H54 (cell line): ENCODE measurements at regions not wholly inside any gene's neighbourhood (a gene's known extent, or its start where the extent isn't known, plus 50 kb on each side); places are given as distances from the start of the nearest gene placed in this dataset.
A peak's percentile ranks its signal among the peaks of the same experiment; 100 is the strongest.

Experiments
- DNase-seq: peaks from one replicate; pipeline ENCODE4 v3.0.0; 2011; ENCODE audit warnings: low spot score, mixed read lengths; ENCODE audit not compliant: insufficient read length
- FAIRE-seq: peaks from 3 replicates; lab custom pipeline; 2011; peaks lifted over from hg19 to GRCh38; lab: Jason Lieb, UNC
- POLR2A ChIP-seq: IDR thresholded peaks from 2 replicates; pipeline ENCODE4 v1.6.1; 2011; ENCODE audit warnings: low read depth, mild to moderate bottlenecking, low read length

GRCh38 chr3:115236496-115236895 lies 89.4 kb upstream of the ZBTB20 start:
- FAIRE-seq (no peak), DNase-seq (no peak)
- TF ChIP-seq POLR2A, result no peak

GRCh38 chr3:115239717-115240116 lies 92.6 kb upstream of the ZBTB20 start:
- DNase-seq (peak; percentile 56), FAIRE-seq (peak; percentile 100)
- no peak for TF ChIP-seq POLR2A

GRCh38 chr3:115244350-115244749 lies 97.3 kb upstream of the ZBTB20 start:
- no peak for DNase-seq
- no peak for TF ChIP-seq POLR2A
- FAIRE-seq, result no peak

GRCh38 chr3:115245438-115245837 lies 98.3 kb upstream of the ZBTB20 start:
- DNase-seq (peak; percentile 42), FAIRE-seq (peak; percentile 100)
- no peak for TF ChIP-seq POLR2A

- DNase-seq, result no peak
- TF ChIP-seq POLR2A, result no peak
- FAIRE-seq, result peak; percentile 23
Measured at GRCh38 chr3:115245899-115246298, 98.8 kb upstream of the ZBTB20 start.

- DNase-seq (no peak), FAIRE-seq (no peak)
- no peak for TF ChIP-seq POLR2A
Measured at GRCh38 chr3:115246461-115247020, 99.5 kb upstream of the ZBTB20 start.

GRCh38 chr3:115248274-115248673 lies 101.2 kb upstream of the ZBTB20 start:
- peak; percentile 69 for FAIRE-seq
- no peak for DNase-seq
- TF ChIP-seq POLR2A, result no peak

GRCh38 chr3:115251509-115251908 lies 104.4 kb upstream of the ZBTB20 start:
- no peak for TF ChIP-seq POLR2A
- DNase-seq, result no peak
- no peak for FAIRE-seq

GRCh38 chr3:115252679-115253078 lies 105.6 kb upstream of the ZBTB20 start:
- no peak for TF ChIP-seq POLR2A
- DNase-seq (no peak), FAIRE-seq (no peak)

GRCh38 chr3:115254492-115255196 lies 107.6 kb upstream of the ZBTB20 start:
- DNase-seq (no peak), FAIRE-seq (no peak)
- TF ChIP-seq POLR2A, result no peak

GRCh38 chr3:115255197-115255585 lies 108.1 kb upstream of the ZBTB20 start:
- TF ChIP-seq POLR2A, result no peak
- DNase-seq (no peak), FAIRE-seq (no peak)

GRCh38 chr3:115270849-115271248 lies 123.8 kb upstream of the ZBTB20 start:
- no peak for FAIRE-seq
- TF ChIP-seq POLR2A, result no peak
- DNase-seq, result no peak

GRCh38 chr3:115272036-115272824 lies 125.1 kb upstream of the ZBTB20 start:
- FAIRE-seq, result no peak
- no peak for TF ChIP-seq POLR2A
- DNase-seq, result no peak

- FAIRE-seq (no peak), DNase-seq (no peak)
- TF ChIP-seq POLR2A, result no peak
Measured at GRCh38 chr3:115275896-115276295, 128.8 kb upstream of the ZBTB20 start.
